ENCODE measurements at regions not wholly inside any gene's neighbourhood (a gene's known extent, or its start where the extent isn't known, plus 50 kb on each side); places are given as distances from the start of the nearest gene placed in this dataset.

DNA sequence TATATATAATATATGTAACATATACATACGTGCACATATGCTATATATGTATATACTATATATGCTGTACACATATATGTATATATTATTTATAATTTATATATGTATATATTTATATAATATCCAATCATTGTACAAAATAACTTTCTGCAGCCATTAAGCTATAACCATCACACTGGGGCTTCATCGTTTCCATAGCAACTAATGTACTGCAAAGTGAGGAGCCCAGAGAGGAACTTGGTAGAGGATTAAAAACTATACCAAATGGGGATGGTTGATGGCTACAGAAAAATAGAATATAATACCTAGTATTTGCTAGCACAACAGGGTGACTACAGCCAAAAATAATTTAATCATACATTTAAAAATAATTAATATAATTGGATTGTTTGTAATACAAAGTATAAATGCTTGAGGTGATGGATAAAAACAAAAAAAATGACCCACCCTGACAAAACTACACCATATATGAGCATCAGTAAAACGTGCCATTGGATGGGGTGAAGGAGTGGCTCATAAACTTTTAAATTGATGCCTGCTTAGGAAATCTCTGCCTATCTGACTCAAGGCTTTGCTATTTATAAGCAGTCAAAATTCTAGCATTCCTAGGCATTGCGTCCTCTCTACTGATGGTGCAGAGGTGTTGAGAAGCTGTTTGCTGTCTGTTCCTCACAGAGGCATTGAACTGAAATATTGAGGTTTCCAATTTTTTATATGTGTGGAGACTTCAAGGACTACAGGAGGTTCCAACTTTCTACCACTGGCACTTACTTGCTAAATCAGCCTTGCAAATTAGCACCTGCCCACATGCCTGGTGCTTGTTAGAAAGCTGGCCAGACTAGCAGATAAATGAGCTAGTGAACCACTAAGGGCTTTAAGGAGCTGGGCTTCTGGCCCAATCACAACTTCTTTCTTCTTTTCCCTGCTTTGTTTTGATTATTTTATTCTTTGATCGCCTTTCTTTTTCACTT is 190.1 kb downstream of the SCP2D1 start:
- no peak for DNase-seq

GRCh38 chr20:19004975-19005374 is 191.4 kb downstream of the SCP2D1 start:
- DNase-seq = no peak

DNA sequence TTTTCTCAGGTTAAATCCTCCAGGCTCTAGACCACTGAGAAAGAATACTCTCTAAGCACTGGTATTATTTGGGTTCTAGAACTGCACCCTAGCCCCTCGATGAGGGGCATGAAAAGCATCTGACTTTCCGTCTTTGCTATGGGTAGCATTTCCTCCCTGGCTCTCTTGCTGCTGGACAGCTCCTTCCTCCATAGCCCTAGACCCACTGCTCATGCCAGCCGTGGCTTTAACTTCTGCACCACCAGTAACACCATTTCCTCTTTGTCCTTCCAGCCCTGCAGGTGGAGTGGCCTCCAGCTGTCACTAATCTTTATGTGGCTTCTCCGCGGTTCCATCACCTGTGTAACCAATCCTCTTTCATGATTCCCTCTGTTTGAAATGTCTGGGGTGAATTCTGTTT is 194.9 kb downstream of the SCP2D1 start:
- DNase-seq = no peak

- DNase-seq = no peak
These were observed 195.6 kb downstream of the SCP2D1 start for GRCh38 chr20:19009081-19009688.

GRCh38 chr20:19012676-19013075 is 199.1 kb downstream of the SCP2D1 start:
- peak; percentile 4 for DNase-seq

- DNase-seq = no peak
These were observed 198.5 kb upstream of the SLC24A3 start for GRCh38 chr20:19013907-19014306.

DNA sequence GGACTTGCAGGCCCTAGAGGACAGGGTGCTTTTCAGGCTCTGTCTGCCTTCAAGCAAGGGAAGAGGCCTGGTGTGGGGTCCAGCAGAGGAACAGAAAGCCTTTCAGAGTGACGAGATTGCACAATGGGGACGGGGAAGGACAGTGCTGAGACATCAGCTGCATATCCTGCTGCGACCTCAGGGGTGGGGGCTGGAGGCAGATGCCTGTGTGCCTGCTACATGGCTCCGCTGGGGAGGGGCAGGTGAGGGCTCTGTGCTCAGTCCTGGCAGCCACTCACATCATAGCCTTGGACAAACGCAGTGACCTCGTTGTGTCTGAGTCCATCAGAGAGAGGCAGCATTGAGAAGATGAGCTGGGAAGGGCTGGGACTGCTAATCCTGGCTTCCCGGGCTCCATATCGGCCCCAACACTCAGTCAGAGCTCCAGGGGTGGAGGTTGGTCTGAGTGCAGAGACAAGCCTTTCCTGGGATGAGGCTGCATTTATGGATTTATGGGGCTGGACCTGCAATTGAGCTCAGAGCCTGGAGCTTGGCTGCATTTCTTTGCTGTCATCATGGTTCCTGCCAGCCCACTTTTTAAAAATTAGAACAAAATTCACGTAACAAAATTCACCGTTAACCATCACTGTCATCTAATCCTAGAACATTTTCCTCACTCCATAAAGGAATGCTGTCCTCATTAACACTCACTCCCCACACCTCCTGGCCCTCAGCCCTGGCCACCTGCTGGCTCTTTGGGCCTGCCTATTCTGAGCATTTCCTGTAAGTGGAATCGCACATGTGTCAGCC is 196.9 kb upstream of the SLC24A3 start:
- no peak for DNase-seq

DNA sequence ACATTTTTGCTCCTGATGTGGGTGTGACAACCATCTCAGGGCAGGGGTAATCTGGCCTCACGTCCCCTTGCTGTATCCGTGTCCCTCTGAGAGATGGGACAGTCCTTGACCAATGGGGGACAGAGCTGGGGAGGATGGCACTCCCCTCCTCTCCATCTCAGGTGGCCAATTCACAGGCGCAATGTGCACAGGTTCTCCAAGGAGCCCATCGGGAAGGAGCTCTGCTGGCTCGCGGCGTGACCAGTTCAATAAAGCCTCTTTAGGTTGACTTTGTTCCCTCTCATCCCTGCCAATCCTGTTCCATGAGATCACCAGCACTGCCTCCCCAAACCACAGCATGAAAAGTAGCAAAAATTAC is 196.3 kb upstream of the SLC24A3 start:
- no peak for DNase-seq

DNA sequence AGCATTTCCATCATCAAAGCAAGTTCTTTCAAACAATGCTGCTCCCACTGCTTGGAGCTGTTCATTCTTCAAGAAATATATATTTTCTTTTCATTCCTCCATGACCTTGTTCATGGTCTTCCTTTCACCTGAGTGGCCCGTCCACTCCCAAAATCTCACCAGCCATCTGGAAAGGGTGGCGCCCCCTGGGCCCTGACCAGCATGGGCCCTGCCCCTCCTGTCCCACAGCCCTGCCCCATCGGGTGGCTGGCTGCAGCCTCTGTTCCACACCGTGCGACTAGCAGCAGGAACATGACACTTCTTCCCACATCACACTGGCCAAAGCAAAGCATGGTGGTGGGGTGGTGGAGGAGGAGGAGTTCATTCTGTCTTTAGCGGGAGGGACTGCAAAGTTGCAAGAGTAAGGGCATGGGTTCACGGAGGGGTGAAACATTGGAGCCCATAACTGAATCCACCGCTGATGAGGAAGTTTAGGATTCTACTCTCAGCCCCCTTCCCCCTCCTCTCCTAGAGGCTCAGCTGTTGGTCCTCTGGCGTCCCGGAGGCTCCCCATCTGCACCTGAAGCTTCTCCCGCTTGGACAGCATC is 195.2 kb upstream of the SLC24A3 start:
- DNase-seq = no peak

GRCh38 chr20:19018881-19019280 is 193.6 kb upstream of the SLC24A3 start:
- DNase-seq = no peak

DNA sequence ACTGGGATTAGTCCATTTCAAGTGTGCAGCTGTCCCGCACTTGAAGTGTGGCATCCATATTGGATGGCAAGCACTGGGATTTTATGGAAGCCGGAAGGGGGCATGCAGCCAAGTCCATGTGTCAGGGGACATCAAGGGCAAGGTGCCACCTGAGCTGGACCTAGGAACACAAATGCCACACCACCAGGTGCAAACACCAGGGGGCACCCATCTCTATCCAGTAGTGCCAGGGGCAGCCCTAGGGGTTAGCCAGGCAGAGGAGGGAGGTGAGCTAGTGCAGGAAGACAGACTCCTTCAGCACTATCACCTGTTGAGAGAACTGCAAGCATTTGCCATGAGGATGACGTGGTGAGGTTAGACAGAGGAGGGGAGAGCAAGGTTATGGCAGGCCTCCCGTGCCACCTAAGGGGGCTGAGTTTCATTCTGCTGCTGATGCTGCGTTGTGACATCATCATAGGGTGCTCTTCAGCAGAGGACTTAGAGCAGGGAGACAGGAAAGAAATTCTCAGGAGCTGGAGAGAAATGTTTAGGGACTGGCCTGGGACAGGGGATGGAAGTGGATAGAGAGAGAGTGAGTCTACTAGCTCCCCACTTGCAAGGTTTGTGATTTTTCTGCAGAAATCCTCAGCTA is 192.6 kb upstream of the SLC24A3 start:
- DNase-seq = no peak

DNA sequence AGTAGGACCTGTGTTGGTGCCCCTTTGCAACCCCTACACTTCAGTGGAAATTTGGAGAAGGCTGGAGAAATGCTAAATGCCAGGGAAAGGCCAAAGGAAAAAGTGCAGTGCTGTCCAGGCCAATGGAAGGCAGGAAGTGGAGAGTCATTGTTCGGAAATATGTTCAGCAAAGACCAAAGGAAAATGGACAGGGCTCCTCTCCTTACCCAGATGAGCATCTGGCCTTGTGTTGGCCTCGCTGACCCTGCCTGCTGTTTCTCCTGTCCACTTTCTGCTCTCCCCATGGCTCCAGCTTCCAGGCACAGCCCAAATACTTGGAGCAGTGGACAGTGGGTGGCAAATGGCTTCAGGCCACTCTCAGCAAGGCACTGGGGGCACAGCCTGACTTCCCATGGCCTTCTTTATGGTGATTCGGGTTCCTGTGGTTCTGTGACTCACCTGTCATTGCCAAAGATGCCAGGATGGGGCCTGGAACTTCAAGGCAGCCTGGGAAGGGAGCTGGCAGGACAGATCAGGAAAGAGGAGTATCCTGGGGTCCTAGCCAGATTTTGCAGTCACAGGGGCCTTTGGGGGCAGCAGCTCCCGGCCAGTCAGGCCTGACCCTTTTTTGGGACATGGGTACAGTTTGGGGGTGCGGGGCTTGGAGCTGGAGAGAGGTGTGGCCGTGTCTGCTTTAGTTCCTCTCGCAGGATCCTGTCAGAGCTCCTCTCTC is 190.9 kb upstream of the SLC24A3 start:
- DNase-seq = no peak

DNA sequence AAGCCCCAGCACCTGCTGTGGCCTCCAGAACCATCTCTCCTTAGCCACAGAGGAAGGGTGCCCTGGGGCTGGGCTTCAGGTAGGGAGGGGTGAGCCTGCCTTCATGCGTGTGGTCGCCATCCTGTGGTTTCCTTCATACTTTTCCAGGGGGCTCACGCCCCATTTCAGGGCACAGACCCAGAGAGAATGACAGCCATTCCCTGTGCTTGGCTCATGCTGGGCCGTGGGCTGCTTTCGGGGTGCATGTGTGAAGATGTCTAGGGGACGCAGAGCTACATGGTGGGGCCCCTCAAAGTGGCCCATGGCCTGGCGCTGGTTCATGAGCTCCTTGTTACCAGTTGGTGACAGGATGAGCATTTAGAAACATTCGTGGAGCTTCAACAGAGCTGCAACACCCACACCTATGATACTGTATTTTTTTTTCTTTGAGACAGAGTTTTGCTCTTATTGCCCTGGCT is 190.3 kb upstream of the SLC24A3 start:
- no peak for DNase-seq

DNA sequence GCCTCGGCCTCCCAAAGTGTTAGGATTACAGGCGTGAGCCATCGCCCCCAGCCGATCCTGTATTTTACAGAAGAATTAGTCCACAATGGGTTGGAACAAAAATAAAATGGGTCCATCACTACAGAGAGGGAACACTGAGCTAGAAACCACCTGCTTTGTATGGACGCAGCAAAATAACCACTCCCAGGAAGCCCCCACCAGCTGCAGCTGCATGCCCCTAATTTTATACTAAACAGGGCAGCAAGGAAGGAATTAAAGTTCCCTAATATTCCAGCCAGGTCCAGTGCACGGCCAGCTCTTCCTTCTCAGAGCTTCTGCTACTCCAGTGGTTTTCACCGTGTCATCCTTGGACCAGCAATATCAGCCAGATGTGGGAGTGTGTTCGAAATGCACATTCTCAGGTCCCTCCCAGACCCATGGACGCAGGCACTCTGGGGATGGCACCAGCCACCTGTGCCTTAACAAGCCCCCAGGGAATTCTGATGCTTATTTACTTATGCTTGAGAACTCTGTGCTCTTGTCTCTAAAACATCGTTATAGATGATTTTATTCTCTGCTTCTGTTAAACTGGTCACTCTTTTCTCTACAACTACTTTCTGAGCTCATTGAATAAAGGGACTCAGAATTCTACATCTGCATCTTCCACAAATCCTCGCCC is 189.5 kb upstream of the SLC24A3 start:
- no peak for DNase-seq

- DNase-seq = no peak
These were observed 188.0 kb upstream of the SLC24A3 start for GRCh38 chr20:19024296-19025035.

- no peak for DNase-seq
These were observed 186.9 kb upstream of the SLC24A3 start for GRCh38 chr20:19025430-19026120.

- no peak for DNase-seq
These were observed 186.1 kb upstream of the SLC24A3 start for GRCh38 chr20:19026121-19026878.

DNA sequence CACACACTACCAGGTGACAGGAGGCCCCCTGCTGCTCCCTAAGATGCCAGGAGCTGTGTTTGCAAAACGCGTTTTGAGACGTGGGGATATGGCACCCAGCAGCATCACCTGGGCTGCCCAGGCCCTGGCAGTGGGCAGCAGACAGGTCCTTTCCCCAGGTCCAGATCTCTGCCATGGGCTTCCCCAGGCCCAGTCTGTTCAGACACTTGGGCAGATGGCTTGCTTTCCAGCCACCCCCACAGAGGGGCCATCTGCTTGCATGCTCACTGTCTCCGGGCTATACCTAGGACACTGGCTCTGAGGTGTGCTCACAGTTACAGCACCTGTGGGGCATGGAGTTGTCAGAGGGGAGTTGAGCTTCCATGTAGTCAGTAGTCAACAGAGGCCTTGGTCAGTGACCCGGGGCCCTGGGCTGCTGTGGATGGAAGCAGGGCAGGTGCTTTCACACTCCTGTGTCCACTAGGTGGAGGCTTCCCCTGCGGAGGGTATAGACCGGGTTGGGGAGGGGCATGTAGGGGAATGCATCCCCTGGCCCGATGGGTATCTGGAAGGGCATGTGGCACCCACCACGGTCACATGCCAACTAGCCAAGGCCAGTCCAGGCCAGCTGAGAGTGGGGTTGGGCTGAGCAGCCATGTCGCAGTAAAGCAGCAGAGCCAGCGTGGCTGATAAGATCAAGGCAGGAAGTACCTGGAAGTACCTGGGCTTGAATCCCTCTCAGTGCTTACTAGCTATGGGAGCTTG is 185.4 kb upstream of the SLC24A3 start:
- DNase-seq = no peak
